Activated CD4-positive, alpha-beta T cell treated with anti-CD3 and anti-CD28 coated beads for 24 hours (primary cell): ENCODE measurements at regions not wholly inside any gene's neighbourhood (a gene's known extent, or its start where the extent isn't known, plus 50 kb on each side); places are given as distances from the start of the nearest gene placed in this dataset.
"Not testable (repeated sequence)": the region's sequence is repeated elsewhere in the genome, so short reads cannot be mapped to it uniquely, and the experiment has no call there.

Experiments
- DNase-seq, 2 donors: peaks; one replicate each; pipeline ENCODE4 v3.0.0-alpha.2; 2020; ENCODE audit warnings: low read depth in 2 of 2

GRCh38 chr10:81108516-81109199, 571.0 kb downstream of the SH2D4B start:
- no peak for DNase-seq

DNA sequence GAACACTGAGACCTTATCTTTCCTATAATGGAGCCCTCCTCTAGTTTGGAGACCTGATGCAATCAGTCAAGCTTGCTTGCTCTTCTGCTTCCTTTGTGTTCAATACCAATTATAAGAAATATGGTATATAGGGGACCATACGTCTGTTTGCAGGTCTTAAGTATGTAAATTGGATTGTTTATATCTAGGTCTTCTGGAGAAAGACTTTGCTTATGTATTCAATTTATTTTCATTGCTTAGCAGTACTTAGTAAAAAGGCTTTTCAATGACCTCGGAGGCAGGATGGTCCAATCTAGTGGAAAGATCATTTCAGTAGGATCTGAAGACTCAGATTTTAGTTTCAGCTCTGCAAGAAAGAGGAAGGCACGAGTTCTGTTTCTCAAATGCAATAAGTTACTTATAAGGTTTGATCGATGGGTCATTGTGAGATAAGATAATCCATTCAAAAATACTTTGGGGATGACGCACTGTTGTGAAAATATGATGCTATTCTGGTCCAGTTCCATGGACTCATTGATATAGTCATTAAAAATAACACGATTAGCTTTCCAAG, 571.6 kb downstream of the SH2D4B start:
- DNase-seq: no peak

- no peak for DNase-seq
Observed at GRCh38 chr10:81116201-81116600, 578.5 kb downstream of the SH2D4B start.

- no peak for DNase-seq
Observed at GRCh38 chr10:81116990-81117389, 579.3 kb downstream of the SH2D4B start.

DNA sequence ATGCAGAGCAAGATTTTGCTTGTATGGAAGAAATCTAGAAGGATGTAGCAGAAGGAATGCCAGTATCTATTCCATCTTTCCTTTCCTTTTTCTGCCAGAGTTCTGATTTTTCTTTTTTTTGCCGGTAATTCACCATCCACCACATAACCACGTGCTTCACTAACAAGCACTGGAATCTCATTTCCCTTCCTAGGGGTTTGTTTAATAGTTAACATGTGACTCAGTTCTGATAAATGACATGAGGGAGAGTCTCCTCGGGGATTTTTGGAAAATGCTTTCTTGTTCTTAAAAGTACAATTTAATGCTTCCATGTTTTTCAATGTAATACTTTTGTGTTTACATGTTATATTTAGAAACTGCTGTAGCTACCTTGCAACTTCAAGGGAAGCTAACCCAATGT, 590.2 kb downstream of the SH2D4B start:
- DNase-seq: no peak

- no peak for DNase-seq
Observed at GRCh38 chr10:81130014-81130413, 592.3 kb downstream of the SH2D4B start.

- DNase-seq: no peak
Observed at GRCh38 chr10:81135851-81136250, 598.1 kb downstream of the SH2D4B start.

- DNase-seq: no peak
Observed at GRCh38 chr10:81136261-81136660, 598.6 kb downstream of the SH2D4B start.

GRCh38 chr10:81145975-81146374, 608.3 kb downstream of the SH2D4B start:
- no peak for DNase-seq

- no peak for DNase-seq
Observed at GRCh38 chr10:81146436-81146835, 608.7 kb downstream of the SH2D4B start.

DNA sequence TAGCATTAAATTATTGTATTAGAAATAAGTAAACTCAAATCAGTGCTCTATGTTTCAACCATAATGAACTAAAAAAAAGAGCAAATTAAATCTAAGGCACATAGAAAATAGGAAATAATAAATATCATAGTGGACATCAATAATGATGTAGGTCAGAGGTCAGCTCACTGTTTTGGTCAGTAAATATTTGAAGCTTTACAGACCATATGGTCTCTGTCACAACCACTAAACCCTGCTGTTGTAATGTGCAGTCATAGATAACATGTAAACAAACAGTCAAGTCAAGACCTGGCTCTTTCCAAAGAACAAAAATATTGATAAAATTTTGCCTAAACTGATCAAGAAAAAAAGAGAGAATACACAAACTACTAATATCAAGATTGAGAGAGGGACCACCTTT, 615.0 kb downstream of the SH2D4B start:
- DNase-seq: no peak

- DNase-seq: no peak
Observed at GRCh38 chr10:81157681-81158080, 620.0 kb downstream of the SH2D4B start.

DNA sequence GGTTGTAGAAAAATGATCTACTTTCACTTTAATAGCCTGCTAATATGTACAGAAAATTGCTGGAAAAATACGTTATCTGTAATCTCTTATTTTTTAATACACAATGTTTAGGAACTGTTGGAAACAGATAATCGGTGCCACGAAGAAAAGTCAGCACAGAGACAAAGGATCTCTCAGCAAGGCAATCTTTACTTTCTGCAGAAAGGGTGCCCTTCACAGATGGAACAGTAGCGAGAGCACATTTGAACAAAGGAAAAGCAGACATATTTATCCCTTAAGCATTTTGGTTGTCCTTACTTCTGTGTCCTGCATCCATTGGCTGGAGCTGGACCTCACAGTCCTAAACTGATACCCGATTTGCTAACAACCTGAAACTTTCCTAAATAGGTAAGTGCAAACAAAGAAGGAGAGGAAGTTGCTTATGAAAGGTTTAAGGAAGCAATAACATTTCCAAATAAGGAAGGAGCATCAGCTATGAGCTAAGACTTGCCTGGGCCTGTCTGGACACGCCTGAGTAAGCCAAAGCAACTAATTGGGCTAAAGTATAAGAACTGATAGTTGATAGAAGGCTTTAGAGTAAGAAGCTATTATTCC, 640.0 kb downstream of the SH2D4B start:
- no peak for DNase-seq

DNA sequence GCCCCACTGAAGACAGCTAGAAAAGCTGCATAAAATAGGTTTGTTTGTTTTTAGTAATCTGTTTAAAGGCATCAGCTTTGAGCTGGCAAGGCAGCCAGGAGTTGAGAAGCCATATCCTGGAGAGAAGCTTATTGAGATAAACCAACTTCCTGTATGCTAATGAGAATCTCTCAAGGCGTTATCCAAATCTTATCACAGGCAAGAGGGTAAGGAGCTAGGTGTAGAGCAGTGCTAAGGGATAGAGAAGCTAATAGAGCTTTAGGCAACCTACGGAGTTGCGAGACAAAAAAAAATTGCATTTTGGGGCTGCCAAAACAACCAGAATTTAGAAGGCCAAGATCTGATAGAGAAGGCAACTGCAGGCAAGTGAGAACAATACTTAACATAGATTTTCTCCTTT, 641.6 kb downstream of the SH2D4B start:
- DNase-seq: no peak

DNA sequence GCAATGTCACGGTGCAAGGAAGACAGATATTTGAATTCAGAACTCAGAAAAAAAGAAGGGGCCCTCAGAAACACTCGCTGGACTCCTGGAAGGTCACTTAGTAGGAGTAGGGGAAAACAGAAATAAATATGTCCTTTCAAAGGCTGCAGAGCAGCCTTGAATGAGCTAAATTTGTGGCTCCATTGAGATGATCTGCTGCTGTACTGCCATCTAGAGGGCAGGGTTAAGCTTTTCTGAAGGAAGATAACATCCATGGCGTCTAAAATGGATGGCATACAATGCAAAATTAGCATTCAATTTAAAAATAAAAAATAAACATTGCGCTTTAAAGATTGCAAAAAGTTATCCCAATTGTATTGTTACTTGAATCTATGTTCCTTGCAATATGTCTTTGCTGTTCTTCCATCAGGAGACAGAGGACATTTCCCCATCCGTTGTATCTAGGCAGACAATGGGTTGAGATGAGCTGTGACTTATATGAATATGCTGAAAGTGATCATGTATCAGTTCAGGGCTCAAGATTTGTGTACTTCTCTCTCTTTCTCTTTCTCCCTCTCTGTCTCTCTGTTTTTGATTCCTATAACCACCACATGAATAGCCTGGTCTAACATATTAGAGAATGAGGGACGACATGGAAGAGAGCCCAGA, 642.2 kb downstream of the SH2D4B start:
- DNase-seq: no peak

- DNase-seq: no peak
Observed at GRCh38 chr10:81182296-81182695, 644.6 kb downstream of the SH2D4B start.

DNA sequence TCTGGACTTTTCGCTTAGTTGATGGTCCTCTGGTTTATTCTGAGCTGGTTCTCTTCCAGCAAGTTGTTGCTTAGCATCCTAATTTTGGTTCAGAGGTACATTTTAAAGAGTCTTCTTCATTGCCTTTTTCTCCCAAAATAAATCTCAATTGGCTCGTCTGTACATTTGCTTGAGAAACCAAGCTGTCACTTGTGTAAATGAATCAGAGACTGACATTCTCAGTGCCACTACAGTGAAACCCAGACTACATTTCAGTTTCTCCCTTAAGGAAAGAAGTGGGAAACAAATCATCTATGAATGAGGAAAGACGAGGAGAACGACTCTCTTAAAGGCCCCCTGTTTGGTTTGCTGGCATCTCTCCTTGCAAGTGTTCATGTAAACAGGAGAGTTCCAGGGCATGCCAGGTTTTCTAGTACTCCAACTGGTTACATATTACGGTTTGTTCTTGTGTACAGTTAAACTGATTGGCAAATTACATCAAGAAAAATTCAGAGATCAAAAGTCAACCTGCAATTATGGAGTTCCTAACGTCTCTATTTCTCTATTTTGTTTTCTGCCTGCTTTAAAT, 654.6 kb downstream of the SH2D4B start:
- DNase-seq: no peak

- DNase-seq: no peak
Observed at GRCh38 chr10:81200801-81201200, 663.1 kb downstream of the SH2D4B start.

DNA sequence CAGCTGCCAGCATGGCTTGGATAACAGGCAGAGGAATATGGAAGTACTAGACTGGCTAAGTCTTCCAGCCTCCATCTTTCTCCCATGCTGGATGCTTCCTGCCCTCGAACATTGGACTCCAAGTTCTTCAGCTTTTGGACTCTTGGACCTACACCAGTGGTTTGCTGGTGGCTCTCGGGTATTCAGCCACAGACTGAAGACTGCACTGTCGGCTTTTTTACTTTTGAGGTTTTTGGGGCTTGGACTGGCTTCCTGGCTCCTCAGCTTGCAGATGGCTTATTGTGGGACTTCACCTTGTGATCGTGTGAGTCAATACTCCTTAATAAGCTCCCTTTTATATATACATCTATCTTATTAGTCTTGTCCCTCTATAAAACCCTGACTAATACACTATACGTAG, 667.6 kb upstream of the NRG3 start:
- DNase-seq: not testable (repeated sequence)

- no peak for DNase-seq
Observed at GRCh38 chr10:81213370-81213769, 661.6 kb upstream of the NRG3 start.

- no peak for DNase-seq
Observed at GRCh38 chr10:81215498-81215897, 659.5 kb upstream of the NRG3 start.

DNA sequence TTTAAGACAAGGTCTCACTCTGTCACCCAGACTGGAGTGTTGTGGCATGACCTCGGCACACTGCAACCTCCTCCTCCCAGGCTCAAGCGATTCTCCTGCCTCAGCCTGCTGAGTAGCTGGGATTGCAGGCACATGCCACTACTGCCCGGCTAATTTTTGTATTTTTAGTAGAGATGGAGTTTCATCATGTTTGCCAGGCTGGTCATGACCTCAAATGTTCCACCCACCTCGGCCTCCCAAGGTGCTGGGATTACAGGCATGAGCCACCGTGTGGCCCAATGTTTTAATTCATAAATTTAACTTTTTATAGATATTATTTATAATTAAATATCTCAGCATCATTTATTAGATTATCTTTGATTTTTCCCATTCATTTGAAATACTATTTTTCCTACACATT, 658.0 kb upstream of the NRG3 start:
- DNase-seq: no peak

DNA sequence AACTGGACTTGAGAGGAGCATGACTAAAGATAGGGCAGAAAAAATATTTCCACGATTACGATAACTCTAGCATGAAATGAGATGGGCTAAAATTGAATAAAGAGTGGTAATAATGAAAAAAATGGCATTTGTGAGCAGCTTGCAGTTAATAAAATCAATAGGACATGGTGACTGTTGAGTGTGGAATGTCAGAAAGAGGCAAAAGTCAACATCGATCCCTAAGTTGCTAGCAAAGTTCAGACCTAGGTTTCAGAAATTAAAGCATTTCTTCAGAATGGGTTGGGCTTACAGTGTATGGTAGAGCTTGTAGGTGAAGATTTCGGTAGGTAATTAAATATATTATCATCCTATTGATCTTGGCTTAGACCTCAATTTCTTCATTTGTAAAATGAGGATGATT, 656.7 kb upstream of the NRG3 start:
- no peak for DNase-seq
